ENCODE measurements at regions not wholly inside any gene's neighbourhood (a gene's known extent, or its start where the extent isn't known, plus 50 kb on each side); places are given as distances from the start of the nearest gene placed in this dataset.

DNA sequence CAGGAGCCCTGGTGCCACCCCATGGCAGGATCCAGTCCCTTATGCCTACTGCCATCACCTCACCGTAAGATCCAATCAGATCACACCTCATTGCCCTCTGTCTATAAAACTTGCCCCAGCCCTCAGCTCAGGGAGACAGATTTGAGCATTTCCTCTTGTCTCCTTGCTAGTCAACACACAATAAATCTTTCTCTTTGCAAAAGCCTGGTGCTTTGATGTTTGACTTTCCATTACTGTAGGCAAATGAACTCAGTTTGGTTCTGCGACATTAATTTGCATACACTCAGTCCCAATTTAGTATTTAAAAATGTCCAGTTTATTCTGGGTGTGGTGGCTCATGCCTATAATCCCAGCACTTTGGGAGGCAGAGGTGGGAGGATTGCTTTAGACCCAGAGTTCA lies 188.4 kb downstream of the AEBP2 start:
- DNase-seq: no peak

DNA sequence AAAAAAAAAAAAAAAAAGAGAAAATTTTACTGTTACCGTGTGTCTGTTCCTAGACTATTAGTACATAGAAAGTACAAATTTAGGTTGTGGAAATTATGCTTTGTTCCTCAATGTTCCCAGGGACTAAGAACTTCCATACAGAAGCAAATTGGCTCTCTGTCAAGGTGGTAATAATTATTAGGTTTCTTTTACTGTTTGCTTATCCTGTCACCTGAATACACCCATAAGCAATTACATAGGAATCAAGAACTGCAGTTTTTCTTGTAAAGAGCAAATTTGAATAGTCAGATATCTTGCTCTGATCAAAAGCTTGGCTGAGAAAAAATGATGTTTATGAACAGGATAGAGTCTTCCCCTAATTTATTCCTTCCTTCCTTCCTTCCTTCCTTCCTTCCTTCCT lies 191.2 kb downstream of the AEBP2 start:
- DNase-seq: no peak

DNA sequence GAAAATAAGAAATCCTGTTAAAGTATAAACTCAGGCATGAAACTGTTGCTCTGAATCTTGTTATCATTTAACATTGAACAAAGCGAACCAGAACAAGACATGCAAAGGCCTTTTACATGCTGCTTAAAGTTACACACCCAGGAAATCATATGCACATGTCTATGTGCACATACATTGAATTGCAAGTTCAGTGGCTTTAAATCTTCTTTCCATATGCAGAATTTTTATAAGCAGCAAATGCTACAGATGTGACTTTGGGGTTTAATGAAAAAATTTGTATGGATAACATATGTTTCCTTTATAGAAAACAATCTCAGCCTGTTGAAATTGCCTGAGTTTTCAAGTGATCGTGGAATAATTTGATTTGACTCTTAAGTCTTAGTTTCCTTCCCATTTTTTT lies 193.9 kb downstream of the AEBP2 start:
- DNase-seq: no peak

GRCh38 chr12:19633641-19634040 lies 194.3 kb downstream of the AEBP2 start:
- no peak for DNase-seq

GRCh38 chr12:19639781-19640415 lies 200.6 kb downstream of the AEBP2 start:
- no peak for DNase-seq

GRCh38 chr12:19641235-19642080 lies 202.2 kb downstream of the AEBP2 start:
- no peak for DNase-seq

DNA sequence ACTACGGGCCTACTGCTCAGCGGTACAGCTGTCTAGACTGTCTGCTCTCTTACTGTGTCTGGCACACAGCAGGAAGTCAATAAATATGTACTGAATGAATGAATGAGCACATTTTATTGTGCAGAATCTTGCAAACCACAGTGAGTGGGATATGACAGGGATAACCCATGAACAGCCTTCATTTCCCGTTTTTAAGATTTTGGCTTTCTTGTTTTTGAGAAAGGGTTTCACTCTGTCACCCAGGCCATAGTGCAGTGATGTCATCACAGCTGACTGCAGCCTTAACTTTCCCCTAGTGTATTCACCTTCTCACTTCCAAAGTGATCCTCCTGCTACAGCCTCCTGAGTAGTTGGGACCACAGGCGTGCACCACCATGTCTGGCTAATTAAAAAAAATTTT lies 203.1 kb downstream of the AEBP2 start:
- no peak for DNase-seq

DNA sequence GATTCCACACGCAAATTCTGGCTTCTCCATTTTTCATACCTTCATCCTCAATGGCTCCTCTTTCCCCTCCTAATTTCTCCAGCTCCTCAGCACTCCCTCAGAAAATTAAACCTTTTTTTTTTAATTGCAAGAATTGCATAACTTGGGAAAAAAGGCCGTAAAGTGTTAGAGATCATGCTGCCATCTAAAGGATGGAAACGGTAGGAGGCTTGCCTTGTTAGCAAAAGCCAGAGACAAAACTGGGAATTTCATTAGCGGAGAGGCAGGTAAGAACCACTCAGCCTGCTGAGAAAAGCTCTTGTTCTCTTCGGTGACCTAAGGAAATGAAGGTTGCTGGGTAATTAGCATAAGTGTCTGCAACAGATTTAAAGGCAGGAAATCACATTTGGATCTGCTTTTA lies 204.3 kb downstream of the AEBP2 start:
- DNase-seq: no peak

GRCh38 chr12:19644571-19644970 lies 205.3 kb downstream of the AEBP2 start:
- DNase-seq: no peak

DNA sequence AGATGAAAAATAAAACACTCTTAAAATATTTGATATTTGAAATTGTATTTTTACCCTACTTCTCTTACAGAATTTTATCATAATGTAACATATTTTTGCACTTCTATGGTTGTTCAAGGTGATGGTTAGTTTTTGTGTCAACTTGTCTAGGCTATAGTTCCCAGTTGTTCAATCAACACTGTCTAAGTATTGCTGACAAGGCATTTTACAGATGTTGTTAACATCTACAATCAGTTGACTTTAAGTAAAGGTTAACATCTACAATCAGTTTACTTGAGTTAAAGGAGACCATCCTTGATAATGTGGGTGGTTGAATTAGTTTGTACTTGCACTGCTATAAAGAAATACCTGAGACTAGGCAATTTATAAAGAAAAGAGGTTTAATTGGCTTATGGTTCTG lies 206.5 kb downstream of the AEBP2 start:
- no peak for DNase-seq

DNA sequence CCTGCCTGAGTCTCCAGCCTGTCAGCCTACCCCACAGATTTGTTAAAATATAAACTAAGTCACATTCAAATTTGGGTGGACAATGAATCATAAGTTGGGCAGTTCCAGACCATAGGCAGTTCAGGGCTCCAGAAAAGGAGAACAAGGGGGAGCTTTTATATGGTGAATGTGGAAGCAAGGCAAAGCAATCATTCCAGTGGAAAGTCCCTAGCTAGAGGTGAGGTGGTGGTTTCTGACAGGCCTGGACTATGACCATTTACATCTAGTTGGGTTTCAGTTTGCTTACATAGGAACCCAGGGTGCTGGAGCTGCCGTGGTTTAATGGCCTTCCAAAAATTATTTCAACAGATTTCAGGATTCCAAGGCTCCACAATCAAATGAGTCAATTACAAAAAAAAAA lies 207.3 kb downstream of the AEBP2 start:
- DNase-seq: no peak

GRCh38 chr12:19647806-19648556 lies 208.7 kb downstream of the AEBP2 start:
- DNase-seq: no peak

DNA sequence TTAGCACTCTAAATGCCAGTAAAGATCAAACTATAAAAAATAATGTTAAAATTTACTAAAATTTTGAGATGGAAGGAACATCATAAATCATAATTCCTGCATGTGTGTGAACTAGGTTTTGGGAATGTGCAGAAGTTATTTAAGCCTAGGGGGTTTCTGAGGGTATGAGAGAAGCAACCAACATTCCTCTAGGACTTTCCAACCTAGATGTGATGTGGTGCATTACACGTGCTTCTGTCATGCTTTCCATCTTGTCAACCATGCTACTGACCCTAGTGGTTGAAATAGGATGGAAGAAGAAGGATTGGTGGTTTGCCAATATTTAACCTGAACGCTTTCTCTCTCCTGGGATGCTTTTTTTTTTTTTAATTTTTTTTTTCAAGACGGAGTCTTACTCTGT lies 209.3 kb downstream of the AEBP2 start:
- DNase-seq: no peak

GRCh38 chr12:19652386-19652785 lies 213.1 kb downstream of the AEBP2 start:
- DNase-seq: no peak

DNA sequence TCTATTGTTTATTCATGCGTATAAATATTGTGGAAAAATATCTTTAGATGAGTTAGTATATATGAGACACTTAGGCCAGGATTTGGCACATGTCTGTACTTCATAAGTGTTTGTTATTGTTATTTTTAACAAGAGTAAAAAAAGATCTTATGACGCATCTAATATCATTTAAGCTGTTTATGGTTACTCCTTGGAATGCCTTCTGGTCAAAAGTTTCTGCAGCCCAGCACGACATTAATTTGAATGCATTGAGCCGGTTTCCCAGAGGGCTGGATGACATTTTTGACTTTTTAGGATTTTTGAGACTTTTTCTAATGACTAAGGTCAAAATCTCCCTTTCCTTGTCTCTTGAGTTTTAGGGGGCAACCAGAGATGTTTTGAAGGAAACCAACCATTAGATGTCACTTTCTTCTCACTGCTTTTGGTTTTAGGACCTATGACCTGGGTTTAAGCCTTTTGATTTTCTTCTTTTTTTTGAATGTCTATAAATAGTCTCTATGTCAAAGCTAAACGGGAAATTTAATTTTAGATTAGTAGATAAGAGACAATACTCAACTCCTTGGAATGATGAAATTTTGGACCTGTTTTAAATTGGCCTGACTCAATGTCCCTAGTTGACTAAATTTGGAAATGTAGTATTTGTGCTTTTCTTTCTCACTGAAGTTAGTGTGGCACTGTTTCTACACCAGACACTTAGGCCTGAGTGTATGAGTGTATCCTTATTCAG lies 215.5 kb downstream of the AEBP2 start:
- DNase-seq: no peak

DNA sequence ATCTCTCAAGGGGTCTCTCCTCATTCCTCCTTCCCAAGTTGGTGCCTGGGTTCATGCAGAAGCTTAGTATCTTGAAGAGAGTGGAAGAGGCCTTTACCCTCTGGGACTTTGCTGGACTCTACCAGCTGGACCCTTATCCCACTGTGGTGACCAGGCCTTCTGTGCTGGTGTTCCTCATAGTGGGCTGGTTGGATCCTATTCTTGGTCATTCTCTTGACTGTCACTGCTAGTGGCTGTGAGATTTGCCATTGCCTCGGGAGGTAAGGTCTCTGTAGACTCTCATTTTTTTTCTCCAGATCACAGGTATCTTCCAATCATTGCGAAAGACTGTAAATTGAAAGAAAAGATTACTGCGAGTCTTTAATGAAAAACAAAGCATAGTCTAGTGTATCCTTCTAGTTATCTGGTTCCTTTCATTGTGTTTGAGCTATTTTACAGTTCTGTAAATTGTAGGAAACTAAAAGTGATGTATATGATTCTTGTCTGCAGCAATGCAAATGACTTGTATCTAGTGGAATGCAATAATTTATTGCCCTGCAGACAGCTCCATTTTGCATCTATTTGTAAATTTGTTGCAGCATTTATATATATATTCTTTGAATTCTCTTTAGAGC lies 217.9 kb downstream of the AEBP2 start:
- DNase-seq: no peak

DNA sequence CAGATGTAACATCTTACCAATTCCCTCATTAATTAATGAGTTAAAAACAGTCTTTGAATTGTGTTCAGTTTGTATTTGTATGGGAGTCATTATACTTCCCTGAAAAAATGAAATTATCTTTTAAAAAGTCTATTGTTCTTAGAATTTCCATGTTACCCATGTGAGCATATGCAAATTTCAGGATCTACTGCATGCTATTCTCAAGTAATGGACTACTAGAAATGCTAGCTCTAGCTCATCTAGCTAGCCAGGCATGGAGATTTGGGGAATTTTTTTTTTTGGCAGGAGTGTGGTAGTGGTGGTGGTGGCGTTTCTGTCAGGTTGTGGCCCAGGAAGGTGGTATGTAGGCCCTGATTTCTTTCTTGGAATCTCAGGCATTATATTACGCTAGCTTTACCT lies 218.4 kb downstream of the AEBP2 start:
- DNase-seq: no peak

- DNase-seq: no peak
Observed at GRCh38 chr12:19659086-19659485, 219.8 kb downstream of the AEBP2 start.

DNA sequence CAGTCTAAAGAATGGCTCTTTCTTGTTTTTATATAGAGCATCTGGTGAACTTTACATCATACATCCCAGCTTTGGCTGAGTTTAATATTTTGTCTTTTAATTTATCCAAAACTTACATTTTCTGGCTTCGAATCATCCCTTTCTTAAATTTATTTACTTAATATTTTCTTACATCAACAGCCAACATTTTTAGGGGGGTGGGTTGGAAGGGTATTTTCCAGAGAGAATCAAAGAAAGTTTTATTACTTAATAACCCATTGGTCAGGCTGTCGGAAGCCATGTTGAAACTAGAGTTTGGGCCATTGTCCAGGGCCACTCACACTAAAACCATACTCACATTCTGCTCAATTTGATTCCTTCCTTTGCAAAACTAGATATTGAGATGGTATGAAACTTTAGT lies 220.2 kb downstream of the AEBP2 start:
- no peak for DNase-seq

DNA sequence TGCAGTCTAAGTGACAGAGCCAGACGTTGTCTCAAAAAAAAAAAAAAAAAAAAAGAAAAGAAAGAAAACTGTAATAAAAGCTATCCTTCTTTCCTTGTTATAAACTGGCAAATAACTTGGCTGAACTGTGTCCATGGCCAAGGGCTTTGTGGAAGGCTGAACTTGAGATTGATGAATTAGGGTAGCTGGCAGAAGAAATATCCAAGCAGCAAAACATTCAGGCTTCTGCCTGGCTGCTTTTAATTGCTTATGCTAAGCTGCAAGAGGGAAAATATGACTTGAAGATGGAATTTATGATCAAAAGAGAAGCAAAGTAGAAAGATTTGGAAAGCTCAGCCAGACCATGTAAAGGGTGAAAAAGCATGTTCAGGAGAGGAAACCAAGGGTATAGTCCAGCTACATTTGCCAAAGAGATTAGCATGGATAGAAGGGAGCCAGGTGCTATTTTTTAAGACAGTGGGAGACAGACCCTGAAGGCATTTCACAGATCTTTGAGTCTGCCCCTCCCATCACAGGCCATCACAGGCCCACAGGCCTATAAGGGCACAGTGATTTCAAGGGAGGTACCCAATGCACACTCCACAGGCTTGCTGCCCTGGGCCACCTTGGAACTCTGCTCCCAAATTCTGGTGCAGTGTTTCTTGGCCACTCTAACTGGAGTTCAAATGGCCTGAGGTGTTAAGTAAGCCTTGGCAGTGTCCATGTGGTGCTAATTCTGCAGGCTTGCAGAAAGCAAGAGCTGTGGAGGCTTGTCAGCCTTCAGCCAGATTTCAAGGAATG lies 226.0 kb downstream of the AEBP2 start:
- no peak for DNase-seq

GRCh38 chr12:19666070-19666469 lies 226.8 kb downstream of the AEBP2 start:
- no peak for DNase-seq

DNA sequence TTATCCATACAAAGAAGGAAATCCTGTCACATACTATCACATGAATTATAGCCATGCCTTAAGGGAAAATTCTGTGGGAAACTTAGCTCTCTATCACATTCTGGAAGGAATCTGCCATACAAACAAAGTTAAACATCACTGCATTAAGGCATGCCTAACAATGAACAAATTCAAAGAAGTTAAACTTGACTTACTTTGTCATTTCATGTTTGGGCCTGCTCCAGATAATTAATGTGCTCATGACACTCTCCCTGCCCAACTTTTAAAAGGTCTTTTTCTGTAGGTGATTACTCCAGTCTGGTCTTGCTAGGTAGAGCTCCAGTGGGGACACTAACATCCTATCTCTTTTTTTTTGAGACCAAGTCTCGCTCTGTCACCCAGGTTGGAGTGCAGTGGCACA lies 230.5 kb downstream of the AEBP2 start:
- DNase-seq: no peak
